HG03469 (cell line): ENCODE measurements at regions not wholly inside any gene's neighbourhood (a gene's known extent, or its start where the extent isn't known, plus 50 kb on each side); places are given as distances from the start of the nearest gene placed in this dataset.
A peak's percentile ranks its signal among the peaks of the same experiment; 100 is the strongest.
"Not testable (repeated sequence)": the region's sequence is repeated elsewhere in the genome, so short reads cannot be mapped to it uniquely, and the experiment has no call there.

Experiments used
- ATAC-seq: cut with Tn5 transposase; IDR thresholded peaks from one replicate; pipeline ENCODE4 v1.9.1; 2021; ENCODE audit warnings: mild to moderate bottlenecking, moderate library complexity, moderate number of reproducible peaks; ENCODE audit not compliant: unreplicated experiment

DNA sequence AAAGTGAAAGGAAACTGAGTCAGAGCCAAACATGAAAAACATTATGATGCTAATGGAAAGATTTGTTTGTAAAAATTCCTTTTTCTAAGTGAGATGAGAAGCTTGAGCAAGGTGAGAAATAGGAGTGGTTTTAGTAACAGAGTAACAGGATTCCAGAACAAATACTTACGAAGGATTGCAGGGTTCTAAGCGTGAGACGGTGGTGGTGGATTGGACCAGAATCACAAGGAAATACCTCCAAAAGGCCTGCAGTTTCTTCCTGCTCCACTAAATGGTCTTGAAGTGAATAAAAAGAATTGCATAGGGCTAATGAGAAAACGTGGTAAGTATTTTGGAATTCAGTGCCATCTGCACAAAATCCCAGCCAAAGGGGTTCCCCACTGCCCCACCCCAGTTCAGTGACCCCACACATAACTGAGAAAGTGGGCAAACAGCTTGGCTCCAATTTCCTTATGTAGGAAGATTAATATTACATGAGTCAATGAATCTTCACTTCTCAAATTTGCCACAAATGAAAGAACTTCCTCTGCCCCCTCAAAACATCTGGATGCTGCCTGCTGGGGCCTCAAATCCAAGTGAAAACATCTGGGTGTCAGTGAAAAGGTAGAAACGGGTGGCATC is 283.8 kb upstream of the NR2F2 start:
- no peak for ATAC-seq

DNA sequence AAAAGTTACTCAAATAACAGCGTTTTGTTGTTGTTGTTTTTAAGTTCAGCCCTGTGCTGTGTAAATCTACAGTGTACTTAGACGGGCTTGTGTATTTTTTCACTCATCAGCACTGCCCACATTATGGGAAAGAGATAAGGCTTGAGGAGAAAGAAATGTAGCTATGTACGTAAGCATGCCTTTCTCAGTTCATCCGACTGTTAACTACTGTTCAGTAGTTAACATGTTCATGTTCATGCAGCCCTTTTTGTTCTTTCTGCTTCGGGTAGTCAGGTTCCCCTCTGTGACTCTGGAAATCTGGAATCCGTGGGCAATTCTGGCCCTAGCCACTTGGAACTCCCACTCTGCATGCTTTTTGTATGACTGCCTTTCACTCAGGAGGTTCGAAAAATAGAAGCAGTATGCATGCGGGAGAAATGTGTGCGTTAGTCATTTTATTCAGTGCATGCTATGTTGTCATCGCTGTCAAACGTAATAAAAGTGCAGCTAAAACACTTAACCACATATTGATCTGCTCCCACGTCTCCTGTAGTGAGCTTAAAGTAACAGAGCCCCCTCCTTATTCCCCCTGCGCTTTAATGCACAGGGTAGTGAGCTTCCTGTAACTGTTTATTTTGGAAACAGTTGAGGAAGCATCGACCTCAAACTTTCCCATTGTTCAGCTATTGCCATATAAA is 283.1 kb upstream of the NR2F2 start:
- ATAC-seq: no peak

DNA sequence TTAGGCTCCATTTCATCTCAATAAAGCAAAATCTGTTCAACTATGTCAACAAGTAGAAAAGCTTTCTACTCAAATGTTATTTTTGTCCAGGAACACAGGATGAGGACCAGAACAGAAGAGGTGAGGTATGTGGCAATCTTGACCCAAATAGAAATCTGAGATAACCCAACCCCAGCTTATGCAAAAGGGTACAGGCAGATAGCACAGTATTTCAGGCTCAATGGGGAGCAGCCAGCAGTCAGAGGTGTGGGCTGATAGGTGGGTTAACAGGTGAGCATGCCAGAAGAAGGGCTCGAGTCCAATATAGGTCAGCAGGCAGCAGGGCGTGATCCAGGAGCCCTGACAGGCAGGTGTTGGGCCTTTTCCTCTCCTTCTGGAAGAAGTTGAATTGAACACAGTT is 281.2 kb upstream of the NR2F2 start:
- ATAC-seq: no peak

DNA sequence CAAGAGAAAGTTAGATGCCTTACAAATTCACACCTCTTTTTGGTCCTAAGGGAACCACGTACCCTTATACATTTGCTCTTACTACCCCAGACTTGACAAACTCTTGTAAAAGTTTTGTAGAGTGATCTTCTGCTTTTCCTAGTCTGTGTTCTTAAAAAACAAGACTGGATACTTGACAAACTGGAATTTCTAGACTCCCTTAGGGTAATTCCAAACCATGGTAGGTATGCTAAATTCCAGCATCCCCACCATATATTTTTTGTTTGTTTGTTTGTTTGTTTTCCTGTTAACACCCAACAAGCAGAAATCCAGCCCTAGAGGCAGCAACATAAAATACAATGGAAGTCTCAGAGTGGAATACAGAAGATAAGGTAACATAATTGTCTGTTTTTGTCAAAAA is 280.7 kb upstream of the NR2F2 start:
- no peak for ATAC-seq

DNA sequence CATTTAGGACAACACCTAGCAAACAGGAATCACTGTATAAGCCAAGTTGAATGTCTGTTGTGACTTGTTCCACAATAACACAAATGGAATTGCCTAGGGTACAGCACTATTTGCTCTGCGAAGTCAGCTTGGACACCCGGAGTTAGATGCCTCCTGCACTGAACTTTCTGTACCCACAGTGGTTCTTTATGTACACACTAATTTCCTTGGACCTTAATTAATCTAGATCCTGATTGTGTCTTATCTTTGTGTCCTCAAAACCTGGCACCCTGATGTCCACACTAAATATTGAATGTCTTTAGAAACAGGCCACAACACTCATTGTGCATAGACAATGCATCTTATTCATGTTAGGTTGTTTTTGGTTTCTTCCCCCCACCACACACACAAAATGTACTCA is 278.9 kb upstream of the NR2F2 start:
- ATAC-seq: no peak

DNA sequence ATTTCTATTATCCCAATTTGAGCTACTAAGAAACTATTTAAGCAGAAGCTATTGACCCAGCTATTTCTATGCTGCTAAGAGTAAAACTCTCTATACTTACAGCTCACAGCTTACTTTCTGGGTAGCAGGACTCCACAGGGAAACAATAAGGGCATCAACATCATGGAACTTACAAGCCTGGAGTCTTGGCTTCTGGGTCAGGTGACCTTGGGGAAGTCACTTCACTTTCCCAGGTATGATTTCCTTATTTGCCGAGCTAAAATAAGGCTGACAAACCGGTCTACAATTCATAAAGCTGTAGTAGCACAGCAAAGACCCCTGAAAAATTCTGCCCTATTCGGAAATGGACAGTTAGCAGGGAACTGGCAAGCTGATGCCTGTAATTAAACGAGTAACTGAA is 278.3 kb upstream of the NR2F2 start:
- no peak for ATAC-seq

DNA sequence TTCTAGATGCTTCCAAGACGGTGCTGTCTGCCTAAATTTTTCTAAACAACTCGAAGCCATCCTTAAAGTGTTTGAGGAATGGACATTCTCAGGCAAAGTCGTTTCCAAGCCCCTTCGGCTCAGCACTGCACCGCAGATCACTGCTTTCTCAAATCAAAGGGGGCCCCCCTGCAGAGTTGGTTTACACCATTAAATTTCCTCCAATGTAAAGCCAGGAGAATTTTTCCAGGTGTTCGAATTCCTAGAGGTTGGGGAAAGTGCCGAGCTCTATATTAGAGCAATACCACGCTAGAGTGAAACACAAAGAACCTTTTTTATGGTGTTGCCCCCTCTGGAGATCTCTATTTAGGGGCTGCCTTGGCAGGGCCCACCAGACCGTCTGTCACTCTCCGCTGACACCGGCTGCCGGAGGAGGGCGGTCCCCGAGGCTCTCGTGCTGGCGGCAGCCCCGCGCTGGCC is 277.9 kb upstream of the NR2F2 start:
- ATAC-seq: no peak

DNA sequence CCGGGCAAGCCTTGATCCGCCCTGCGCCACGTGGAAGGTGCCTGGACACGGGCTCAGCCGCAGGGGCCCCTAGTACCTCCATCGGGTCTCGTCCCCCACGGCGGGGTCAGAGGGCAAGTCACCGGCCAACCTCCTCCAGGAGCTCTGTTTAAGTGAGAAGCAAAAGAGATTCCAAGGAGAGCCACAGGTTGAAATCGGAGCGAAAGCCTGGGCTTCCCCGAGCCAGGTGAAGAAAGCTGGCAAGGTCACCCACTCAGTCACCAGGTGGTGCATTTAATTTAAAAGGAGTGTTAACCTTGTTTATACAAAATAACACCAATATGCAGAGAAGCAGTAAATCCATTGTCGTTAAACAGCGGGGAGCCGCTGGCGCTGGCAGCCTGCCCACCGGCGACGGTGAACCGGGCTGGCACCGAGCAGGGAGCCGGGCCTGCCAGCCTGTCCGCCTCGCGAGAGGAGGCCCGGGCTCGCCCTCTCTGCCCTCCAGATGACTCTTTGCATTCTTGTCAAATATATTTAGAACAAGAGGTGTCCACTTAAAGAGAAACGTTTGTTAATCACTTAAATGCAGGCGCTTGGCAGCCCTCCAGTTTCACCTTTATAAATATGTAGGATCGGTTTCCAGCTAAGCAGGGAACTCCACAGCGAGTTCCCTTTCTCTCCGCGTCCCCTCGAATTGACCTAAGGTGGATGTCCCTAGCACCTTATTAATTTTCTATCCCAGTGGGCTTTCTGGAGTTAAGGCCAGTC is 277.3 kb upstream of the NR2F2 start:
- no peak for ATAC-seq

DNA sequence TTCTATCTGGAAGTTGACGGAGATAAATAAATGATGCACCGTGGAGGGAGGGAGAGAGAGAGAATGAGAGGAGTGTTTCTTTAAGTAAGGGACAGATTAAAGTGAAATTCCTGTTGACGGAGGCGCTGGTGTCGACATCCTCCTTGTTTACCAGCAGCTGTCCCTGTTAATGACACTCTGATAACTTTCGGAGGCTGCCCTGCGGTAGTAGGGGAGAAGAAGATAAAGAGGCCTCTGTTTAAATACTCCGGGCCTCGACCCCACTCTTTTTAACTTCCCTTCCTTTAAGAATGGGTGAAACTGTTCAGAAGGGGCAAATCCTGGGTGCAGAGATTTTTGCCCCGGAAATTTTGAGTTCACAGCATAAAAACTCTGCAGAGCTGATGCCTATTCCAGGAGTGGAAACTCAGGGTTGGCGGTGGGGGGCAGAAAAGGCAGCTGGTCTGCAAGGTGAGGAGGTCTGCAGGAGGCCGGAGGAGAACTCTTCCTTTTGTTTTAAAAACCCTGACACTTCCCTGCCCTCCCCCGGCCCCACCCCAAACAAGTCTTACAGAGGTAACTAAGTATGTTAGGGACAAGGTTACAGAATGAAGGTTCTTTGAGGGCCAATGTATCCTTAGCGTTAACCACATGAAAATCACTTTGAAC is 276.6 kb upstream of the NR2F2 start:
- ATAC-seq: no peak

DNA sequence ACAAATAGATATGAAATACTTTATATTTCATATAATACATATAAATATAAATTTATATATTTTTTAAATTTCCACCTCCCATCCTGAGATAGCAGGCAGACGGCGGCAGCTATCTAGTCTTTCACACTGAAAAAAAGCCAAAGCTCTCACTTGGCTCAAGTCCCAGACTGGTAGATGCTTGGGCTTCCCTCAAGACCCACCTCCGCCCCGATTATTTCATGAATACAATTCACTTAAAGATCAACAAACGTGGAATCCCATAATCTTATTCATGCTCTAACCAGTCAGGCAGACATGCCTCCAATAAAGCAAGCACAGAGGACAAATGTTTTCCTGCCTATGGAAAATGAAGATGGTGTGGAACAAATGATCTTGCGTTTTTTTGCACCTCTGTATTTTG is 275.9 kb upstream of the NR2F2 start:
- no peak for ATAC-seq

DNA sequence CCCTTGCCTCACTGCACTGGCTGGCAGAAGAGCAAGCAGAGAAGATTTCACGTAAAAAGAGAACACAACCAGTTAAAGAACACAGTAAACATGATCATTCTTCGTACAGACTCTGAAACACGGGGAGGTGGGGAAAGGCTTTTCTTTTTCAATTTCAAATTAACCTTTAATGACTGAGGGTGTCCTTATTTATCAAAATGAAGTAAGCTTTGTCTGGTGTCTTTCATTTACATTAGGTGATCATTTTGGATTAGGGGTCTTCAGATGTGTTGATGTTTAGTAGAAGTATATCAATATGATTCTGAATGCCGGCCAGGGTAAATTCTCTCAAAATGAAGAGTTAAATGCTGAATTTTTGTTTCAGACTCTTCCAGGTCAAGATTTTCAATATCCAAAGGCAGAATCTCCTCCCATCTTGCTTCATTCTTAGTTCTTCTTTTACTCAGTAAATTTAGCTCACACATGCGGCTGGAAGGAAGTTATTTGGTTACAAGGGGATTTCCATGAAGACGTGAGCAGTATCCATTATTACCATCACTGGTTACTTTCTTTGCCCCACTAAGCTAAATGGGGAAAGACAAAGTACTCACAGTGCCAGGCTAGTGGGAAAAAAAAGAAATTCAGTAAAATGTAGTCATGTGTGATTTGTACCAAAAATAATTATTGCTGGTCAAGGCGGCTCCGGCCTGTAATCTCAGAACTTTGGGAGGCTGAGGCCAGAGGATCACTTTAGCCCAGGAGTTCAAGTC is 272.2 kb upstream of the NR2F2 start:
- peak; percentile 87 for ATAC-seq

DNA sequence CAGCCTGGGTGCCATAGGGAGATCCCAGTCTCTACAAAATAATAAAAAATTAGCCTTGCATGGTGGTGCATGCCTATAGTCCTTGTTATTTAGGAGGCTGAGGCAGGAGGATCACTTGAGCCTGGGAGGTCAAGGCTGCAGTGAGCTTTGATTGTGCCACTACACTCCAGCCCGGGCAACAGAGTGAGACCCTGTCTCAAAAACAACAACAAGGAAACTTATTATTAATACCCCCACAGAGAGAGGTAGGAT is 271.7 kb upstream of the NR2F2 start:
- ATAC-seq: not testable (repeated sequence)

DNA sequence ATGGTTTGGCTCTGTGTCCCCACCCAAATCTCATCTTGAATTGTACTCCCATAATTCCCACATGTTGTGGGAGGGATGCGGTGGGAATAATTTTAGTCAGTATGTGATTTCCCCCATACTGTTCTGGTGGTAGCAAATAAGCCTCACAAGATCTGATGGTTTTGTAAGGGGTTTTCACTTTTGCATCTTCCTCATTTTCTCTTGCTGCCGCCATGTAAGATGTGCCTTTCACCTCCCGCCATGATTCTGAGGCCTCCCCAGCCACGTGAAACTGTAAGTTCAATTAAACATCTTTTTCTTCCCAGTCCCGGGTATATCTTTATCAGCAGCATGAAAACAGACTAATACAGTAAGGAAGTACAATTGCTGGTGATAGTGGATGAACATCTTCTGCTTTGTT is 269.9 kb upstream of the NR2F2 start:
- ATAC-seq: not testable (repeated sequence)

DNA sequence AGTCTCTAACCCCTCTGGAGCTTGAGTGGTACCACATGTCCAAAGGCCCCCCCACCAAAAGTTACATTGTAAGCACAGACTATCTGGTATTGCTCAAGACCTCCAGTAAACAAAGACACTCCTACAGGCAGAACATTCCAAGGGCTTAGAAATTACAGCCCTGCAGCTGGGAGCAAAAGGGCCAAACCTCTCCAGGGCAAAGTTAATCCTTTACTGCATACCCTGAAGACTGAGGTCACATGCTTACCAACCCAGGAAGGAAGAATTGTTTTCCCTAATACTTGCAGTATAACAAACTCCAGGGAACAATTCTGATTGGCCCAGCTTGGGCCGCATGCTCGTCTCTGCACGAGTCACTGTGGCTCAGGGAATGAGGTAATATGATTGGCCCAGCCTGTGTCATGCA is 266.1 kb upstream of the NR2F2 start:
- ATAC-seq: no peak

DNA sequence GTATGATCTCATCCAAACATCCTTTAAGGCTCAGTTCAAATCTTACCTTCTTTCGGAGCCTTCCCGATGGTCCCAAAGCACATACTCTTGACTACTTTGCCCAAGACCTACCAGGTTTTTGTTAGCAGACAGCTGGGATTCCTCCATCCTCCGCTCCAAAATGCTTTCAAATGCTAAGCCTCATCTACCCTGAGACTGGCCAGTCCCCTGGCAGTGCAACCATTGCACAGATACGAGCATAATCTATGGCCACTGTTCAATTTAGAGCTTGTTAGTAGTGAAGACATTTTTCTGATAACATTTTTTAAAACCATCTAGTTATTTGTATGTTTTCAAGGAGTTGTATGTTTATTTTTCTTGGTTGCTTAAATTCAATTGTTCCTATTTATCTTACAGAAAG is 264.4 kb upstream of the NR2F2 start:
- no peak for ATAC-seq

DNA sequence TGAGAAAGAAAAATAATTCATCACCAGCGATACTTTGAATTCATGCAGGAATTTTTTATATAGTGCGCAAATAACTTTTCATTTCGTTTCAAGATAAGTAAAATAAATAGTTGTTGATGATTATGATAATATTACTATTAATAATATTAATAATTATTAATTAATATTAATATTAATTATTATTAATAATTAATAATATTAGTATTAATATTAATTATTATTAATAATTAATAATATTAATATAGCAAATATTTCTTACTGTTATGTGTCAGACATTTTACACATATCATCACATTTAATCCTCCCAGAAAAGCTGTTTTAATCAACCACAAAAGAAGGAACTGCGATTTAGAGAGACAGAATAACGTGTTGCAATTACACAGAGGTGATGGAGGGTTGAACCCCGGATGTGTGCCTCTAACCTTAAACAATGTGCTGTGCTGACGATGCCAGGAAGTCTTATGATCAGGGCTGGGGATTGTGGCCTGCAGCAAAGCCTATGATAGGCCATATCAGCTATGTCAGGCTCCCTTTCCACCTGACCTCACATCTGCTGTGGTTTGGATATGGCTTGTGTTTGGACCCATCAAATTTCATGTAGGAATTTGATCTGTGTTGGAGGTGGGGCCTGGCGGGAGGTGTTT is 263.5 kb upstream of the NR2F2 start:
- no peak for ATAC-seq

DNA sequence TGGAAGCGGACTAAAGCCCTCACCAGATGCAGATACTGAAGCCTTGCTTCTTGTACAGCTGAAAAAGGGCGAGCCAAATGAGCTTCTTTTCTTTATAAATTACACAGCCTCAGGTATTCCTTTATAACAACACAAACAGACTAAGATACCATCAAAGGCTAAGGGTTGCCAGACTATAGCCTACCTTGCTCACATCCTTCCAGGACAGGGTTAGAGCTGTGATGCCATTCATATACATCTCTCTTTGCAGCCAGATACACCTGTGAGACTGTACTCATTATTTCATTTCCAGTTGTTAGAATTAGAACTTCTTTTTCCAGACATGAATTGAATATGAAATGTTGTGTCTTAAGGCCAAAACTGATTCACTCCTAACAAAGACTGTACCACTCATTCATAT is 262.8 kb upstream of the NR2F2 start:
- ATAC-seq: no peak

DNA sequence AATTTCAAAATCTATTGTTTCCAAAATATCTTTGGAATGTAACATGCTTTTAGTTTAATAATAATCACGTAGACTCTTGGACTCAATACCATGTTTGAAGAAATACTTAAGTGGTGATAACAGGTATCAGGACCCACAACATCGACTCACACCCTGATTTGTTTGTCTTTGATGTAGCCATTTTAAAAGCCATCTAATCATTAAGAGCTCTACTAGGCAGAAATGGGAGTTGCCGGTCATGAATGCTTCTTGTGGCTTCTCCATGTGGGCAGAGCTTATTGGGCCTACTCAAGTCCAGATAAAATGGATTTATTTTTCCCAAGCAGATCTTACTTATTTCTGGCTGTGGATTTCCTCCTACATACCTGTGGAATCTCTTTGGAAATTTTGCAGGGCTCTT is 261.6 kb upstream of the NR2F2 start:
- no peak for ATAC-seq

DNA sequence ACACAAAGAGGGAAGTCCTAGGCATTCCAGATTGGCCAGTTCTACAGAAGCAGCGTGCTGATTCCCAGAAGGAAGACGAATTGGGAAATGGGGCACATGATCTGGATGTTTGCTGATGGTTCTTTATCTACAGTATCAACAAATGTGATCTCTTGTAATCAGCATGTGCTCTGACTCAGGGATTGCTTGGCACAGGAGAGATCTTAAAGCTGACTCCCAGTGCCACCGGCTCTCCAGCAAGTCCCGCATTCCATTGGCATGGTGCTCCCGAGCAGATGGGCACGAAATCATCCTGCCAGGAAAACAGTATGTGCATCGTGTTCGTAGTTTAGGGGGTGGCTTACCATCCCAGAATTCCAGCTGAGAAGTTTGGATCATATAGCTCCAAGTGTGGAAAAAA is 259.9 kb upstream of the NR2F2 start:
- no peak for ATAC-seq

DNA sequence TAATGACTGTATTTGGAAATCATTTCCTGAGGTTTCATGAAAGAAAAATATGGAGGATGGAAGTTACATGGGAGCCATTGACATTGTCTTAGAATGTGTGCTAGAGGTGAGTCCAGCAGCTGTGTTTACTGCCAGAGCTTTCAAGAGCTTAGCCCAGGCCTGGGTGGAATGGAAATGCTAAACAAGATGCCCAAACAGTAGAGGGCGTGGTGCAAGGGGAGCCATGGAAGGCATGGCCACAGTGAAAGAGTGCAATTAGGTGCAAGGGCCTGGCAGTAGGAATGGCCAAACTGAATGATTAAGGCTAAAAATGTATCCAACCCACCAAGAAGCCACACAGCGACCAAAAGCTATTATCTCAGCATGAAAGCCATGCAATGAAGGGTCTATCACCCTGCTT is 257.7 kb upstream of the NR2F2 start:
- no peak for ATAC-seq

DNA sequence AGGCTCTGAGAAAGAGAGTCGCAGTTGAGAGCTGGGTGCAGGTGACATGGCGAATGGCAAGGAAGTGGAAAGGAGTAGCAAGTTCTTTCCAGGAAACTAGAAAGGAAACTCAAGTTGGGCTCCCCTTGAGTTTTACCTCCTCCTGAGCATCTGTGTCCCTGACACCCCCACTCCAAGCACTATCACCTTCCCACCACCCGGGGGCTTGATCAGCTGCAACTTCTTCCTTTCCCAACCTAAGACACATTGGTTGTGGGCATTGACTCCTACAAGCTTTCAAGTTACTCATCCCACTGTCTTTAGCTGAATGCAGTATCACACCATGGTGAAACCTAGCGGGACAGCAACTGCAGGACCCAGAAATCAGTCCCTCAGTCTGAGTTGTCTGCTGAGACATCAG is 256.6 kb upstream of the NR2F2 start:
- no peak for ATAC-seq
